ENCODE measurements at regions not wholly inside any gene's neighbourhood (a gene's known extent, or its start where the extent isn't known, plus 50 kb on each side); places are given as distances from the start of the nearest gene placed in this dataset.
"Not testable (repeated sequence)": the region's sequence is repeated elsewhere in the genome, so short reads cannot be mapped to it uniquely, and the experiment has no call there.

DNA sequence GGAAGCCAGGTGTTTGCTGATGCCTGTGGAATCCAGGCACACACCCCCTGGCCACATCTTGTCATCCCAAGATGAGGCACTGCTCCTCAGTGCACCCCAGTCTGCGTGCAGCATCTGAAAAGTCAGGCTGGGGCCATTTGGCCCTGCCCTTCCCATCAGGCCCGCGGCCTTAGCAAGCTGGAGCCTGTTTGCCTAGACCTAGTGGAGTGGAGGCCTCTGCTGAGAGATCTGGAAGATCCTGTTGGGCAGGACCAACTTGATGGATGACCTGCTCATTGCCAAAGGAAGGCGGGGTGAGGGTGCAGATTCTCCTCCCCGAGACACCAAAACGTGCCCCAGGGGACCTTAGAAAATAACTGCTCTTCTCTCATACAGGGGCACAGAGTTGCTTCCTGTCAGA is 220.2 kb downstream of the SHQ1 start:
- DNase-seq (ENCODE audit: low read depth) = no peak

GRCh38 chr3:72627271-72627670 is 221.0 kb downstream of the SHQ1 start:
- DNase-seq (ENCODE audit: low read depth) = no peak

DNA sequence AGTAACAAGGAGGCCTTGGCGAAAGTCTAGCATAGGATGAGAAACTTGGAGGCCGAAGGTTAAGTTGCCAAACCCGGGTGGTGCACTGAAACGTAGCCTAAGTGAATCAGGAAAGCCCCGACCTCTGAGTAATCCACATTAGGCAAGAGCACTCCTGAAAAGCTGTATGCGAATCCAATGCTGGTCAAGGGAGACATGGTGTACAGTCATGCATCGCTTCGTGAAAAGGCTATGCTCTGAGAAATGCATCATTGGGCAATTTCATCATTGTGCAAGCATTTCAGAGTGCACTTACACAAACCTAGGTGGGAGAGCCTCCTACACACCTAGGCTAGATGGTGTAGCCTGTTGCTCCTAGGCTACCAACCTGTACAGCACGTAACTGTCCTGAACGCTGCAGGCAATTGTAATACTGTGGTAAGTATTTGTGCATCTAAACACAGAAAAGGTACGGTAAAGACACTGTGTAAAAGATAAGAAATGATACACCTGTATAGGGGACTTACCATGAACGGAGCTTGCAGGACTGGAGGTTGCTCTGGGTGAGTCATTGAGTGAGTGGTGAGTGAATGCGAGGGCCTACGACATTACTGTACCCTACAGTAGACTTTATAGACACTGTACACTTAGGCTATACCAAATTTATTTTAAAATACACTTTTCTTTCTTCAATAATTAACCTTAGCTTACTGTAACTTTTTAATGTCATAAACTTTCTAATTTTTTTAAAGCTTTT is 222.5 kb downstream of the SHQ1 start:
- no peak for DNase-seq (ENCODE audit: low read depth)

GRCh38 chr3:72624656-72625055 is 223.6 kb downstream of the SHQ1 start:
- no peak for DNase-seq (ENCODE audit: low read depth)

DNA sequence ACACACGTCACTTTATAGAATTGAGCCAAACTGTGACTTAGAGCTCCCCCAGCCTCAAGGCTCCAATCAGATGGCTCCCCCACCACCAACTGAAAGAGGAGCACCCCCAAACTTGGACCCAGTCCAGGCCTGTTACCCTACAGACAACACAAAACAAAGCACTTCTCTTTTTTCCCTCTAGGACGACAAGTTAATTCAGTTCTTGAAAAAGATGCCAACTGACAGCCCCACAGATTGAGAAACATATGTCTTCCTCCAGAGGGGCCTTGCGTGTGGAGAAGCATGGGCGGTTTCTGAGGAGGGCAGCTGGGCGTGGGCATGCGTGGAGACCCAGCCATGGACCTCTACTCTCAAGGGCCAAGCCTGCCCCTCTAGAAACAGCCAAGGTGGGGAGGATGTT is 229.5 kb downstream of the SHQ1 start:
- no peak for DNase-seq (ENCODE audit: low read depth)

- DNase-seq (ENCODE audit: low read depth) = peak; percentile 61
These were observed 230.7 kb downstream of the SHQ1 start for GRCh38 chr3:72617424-72618024.

DNA sequence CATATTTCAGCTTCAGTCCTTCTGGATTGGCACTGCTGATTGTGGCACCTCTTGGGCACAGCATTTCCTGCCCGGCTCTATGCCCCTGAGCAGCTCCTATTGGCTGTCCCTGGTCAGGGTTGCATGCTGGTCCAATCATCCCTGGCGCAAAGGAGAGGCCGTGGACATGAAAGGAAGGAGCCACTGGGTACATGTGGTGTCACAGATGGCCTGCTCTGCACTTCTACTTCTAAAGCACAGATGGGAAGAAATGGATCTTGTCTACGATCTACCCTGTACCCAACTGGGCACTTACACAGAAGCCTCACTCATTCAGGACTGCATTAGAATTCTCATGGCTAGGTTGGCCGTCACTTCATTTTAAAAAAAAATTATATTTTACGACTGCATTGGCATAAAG is 232.5 kb downstream of the SHQ1 start:
- no peak for DNase-seq (ENCODE audit: low read depth)

DNA sequence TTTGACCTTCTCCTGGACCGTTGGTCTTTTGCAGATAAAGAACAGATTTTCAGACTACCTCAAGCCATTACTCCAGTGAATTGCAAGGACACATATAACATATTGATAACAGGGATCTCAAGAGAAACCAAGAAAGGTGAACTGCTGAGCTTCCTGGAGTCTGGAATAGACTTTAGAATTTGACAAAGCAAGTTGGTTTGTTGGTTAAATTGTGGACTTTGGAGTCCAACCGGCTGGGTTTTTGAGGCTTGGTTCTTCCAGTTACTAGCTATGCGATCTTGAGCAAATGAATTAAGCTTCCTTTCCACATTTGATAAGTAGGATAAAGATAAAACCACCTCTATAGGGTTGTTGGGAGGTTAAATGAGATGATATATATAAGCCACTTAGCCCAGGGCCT is 233.1 kb downstream of the SHQ1 start:
- DNase-seq (ENCODE audit: low read depth) = no peak

DNA sequence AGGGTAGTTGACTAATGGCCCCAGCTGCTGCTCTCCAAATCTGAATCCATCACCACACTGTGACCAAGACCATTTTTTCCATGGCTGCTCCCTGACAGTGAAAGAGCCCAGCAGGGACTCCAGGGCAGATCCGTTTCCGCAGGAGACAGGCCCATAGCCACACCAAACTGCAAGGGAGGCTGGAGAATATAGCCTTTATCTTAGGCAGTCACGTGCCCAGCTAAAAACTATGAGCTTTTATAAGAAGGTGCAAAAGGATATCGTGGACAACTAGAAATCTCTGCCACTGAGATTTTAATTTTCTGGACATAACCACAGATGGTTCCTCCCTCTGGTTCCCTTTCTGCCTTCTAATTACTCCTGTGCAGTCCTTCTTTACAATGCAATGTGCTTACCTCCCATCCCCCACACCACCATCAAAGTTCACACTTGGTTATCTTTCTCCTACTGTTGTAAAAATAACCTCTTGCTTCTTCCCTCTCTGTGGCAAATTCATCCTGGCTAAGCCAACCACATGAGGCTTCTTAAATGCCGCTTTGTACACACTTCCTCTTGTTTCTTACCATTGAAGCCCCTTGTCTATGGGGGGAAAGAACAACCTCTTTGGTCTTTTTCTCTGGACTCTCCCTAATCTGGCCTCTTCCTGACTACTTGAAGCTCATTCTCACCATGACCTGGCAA is 233.7 kb downstream of the SHQ1 start:
- DNase-seq (ENCODE audit: low read depth) = no peak

- DNase-seq (ENCODE audit: low read depth) = no peak
These were observed 234.4 kb downstream of the SHQ1 start for GRCh38 chr3:72613871-72614270.

DNA sequence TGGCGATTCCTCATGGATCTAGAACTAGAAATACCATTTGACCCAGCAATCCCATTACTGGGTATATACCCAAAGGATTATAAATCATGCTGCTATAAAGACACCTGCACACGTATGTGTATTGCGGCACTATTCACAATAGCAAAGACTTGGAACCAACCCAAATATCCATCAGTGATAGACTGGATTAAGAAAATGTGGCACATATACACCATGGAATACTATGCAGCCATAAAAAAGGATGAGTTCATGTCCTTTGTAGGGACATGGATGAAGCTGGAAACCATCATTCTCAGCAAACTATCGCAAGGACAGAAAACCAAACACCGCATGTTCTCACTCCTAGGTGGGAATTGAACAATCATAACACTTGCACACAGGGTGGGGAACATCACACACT is 239.1 kb downstream of the SHQ1 start:
- DNase-seq (ENCODE audit: low read depth) = not testable (repeated sequence)

- no peak for DNase-seq (ENCODE audit: low read depth)
These were observed 242.0 kb downstream of the SHQ1 start for GRCh38 chr3:72606005-72606800.

- DNase-seq (ENCODE audit: low read depth) = no peak
These were observed 243.9 kb downstream of the SHQ1 start for GRCh38 chr3:72604328-72604727.

- DNase-seq (ENCODE audit: low read depth) = no peak
These were observed 246.1 kb downstream of the SHQ1 start for GRCh38 chr3:72601983-72602750.

- DNase-seq (ENCODE audit: low read depth) = no peak
These were observed 247.2 kb downstream of the SHQ1 start for GRCh38 chr3:72601060-72601459.

GRCh38 chr3:72597756-72598195 is 250.5 kb downstream of the SHQ1 start:
- peak; percentile 16 for DNase-seq (ENCODE audit: low read depth)

- DNase-seq (ENCODE audit: low read depth) = no peak
These were observed 251.2 kb downstream of the SHQ1 start for GRCh38 chr3:72597043-72597442.

GRCh38 chr3:72595927-72596610 is 252.2 kb downstream of the SHQ1 start:
- no peak for DNase-seq (ENCODE audit: low read depth)

DNA sequence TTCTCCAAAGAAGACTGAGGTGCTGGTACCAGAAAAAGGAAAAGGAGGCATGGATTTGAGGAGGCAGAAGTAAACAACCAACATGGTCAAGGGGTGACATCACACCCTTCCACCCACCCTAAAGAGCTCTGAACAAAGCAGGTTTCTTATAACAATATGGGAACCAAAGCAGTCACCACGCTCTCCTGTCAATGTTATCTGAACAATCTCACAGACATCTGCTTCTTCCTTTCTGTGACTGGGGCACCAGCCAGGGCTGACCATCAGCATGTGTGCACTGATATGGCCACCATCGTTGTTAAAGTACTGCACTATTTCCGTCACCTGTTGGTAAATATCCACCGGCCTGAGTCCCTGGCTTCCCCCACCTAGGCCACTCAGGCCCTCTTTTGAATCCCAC is 252.9 kb downstream of the SHQ1 start:
- peak; percentile 15 for DNase-seq (ENCODE audit: low read depth)

GRCh38 chr3:72594615-72595215 is 253.5 kb downstream of the SHQ1 start:
- DNase-seq (ENCODE audit: low read depth) = no peak
